ENCODE measurements at regions not wholly inside any gene's neighbourhood (a gene's known extent, or its start where the extent isn't known, plus 50 kb on each side); places are given as distances from the start of the nearest gene placed in this dataset.

DNA sequence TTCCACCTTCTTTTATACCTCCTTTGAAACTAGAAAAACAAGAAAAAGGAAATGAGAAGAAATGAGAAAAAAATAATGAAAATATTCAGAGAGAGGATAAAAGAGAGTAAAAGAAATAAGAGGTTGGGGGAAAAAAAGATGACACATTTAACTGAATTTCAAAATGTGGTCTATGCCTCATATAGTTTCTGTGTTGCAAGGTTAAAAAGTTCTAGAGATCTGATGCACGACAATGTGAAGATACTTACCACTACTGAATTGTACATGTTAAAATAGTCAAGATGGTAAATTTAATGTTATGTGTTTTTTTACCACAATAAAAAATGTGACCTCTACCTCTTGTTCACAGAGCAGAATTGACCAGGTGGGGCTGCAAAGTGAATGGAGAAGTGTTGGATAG lies 314.8 kb upstream of the OR4E1 start:
- Histone ChIP-seq H3K36me3 (ENCODE audit: insufficient read depth, low read length) (no peaks in the 10 kb centered on the region), H3K9me3 (ENCODE audit: low read depth, low read length) (no peaks in the 10 kb centered on the region), H3K4me2 (ENCODE audit: insufficient read depth, low read length) (no peak overlapping the region), H3K27ac (ENCODE audit: low read depth, low read length) (no peak overlapping the region), H3K4me1 (ENCODE audit: insufficient read depth, low read length) (no peaks in the 10 kb centered on the region), H2AFZ (ENCODE audit: low read length) (no peak overlapping the region), H3K79me2 (ENCODE audit: insufficient read depth, low read length) (no peaks in the 10 kb centered on the region), H4K20me1 (ENCODE audit: insufficient read depth, low read length) (no peaks in the 10 kb centered on the region), H3K27me3 (ENCODE audit: insufficient read depth, low read length) (no peaks in the 10 kb centered on the region), H3K4me3 (ENCODE audit: insufficient read depth, low read length) (no peak overlapping the region)
- DNase-seq (ENCODE audit: insufficient read length, low spot score, missing footprints): no peak
- TF ChIP-seq, protein P1, sequence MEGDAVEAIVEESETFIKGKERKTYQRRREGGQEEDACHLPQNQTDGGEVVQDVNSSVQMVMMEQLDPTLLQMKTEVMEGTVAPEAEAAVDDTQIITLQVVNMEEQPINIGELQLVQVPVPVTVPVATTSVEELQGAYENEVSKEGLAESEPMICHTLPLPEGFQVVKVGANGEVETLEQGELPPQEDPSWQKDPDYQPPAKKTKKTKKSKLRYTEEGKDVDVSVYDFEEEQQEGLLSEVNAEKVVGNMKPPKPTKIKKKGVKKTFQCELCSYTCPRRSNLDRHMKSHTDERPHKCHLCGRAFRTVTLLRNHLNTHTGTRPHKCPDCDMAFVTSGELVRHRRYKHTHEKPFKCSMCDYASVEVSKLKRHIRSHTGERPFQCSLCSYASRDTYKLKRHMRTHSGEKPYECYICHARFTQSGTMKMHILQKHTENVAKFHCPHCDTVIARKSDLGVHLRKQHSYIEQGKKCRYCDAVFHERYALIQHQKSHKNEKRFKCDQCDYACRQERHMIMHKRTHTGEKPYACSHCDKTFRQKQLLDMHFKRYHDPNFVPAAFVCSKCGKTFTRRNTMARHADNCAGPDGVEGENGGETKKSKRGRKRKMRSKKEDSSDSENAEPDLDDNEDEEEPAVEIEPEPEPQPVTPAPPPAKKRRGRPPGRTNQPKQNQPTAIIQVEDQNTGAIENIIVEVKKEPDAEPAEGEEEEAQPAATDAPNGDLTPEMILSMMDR (IDR thresholded peaks at IDR 0.05; ENCODE audit: extremely low read depth, low read depth, low read length): no peak

DNA sequence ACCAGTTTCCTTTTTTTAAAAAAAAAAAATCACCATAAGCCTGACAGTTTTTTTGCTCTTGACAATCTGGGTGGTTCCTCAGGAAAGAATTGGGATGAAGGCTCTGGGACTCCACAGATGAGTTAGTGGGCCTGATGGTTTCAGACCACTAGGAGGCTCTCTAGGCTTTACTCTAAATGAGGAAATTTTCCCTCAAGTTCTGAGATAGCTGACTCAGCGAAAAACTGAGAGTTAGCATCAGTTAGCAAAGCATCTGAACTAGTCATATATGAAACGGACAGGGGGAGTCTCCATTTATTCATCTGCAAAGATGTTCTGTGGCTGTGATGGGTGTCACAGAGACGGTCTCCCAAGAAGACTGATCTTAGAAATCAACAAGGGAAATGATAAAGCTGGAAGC lies 314.3 kb upstream of the OR4E1 start:
- Histone ChIP-seq H3K36me3 (ENCODE audit: insufficient read depth, low read length) (no peaks in the 10 kb centered on the region), H2AFZ (ENCODE audit: low read length) (no peak overlapping the region), H3K27me3 (ENCODE audit: insufficient read depth, low read length) (no peaks in the 10 kb centered on the region), H3K27ac (ENCODE audit: low read depth, low read length) (no peak overlapping the region), H3K9me3 (ENCODE audit: low read depth, low read length) (no peaks in the 10 kb centered on the region), H4K20me1 (ENCODE audit: insufficient read depth, low read length) (no peaks in the 10 kb centered on the region), H3K4me1 (ENCODE audit: insufficient read depth, low read length) (no peaks in the 10 kb centered on the region), H3K4me2 (ENCODE audit: insufficient read depth, low read length) (no peak overlapping the region), H3K79me2 (ENCODE audit: insufficient read depth, low read length) (no peaks in the 10 kb centered on the region), H3K4me3 (ENCODE audit: insufficient read depth, low read length) (no peak overlapping the region)
- no peak for DNase-seq (ENCODE audit: insufficient read length, low spot score, missing footprints)
- TF ChIP-seq, protein P1 (IDR thresholded peaks at IDR 0.05; ENCODE audit: extremely low read depth, low read depth, low read length): peak; percentile 33

DNA sequence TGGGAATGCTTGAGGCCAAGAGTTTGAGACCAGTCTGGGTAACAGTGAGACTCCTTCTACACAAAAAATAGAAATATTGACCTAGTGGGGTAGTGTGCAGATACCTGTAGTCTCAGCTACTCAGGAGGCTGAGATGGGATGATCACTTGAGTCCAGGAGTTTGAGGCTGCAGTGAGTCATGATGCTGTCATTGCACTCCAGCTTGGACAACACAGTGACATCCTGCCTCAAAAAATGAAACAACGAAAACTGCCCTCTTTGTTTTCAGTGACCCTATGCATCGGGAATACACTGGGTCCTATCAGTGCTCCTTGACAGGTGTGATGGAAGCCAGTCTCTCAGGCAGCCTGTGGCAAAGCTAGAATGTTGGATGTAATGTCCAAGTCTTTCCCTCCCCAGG lies 311.5 kb upstream of the OR4E1 start:
- Histone ChIP-seq H3K9me3 (ENCODE audit: low read depth, low read length) (no peaks in the 10 kb centered on the region), H3K27ac (ENCODE audit: low read depth, low read length) (no peak overlapping the region), H3K79me2 (ENCODE audit: insufficient read depth, low read length) (no peaks in the 10 kb centered on the region), H3K4me3 (ENCODE audit: insufficient read depth, low read length) (no peak overlapping the region), H3K4me2 (ENCODE audit: insufficient read depth, low read length) (no peak overlapping the region), H3K36me3 (ENCODE audit: insufficient read depth, low read length) (no peaks in the 10 kb centered on the region), H3K27me3 (ENCODE audit: insufficient read depth, low read length) (no peaks in the 10 kb centered on the region), H4K20me1 (ENCODE audit: insufficient read depth, low read length) (no peaks in the 10 kb centered on the region), H3K4me1 (ENCODE audit: insufficient read depth, low read length) (no peaks in the 10 kb centered on the region), H2AFZ (ENCODE audit: low read length) (no peak overlapping the region)
- no peak for DNase-seq (ENCODE audit: insufficient read length, low spot score, missing footprints)
- TF ChIP-seq, protein P1 (IDR thresholded peaks at IDR 0.05; ENCODE audit: extremely low read depth, low read depth, low read length): no peak

DNA sequence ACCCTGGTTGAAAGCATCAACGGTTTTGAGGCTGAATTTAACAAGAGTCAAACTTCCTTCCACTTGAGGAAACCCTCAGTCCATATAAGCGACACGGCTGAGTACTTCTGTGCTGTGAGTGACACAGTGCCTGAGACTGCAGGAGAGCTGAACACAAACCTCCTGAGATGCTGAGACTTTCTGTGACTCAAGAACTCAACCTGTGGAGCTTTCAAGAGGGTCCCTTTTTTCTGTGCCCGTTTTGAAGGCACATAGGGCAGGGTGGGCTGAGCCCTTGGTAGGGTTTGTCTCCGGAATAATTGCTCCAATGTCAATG lies 305.3 kb upstream of the OR4E1 start:
- Histone ChIP-seq H3K4me3 (ENCODE audit: insufficient read depth, low read length) (no peak overlapping the region), H2AFZ (ENCODE audit: low read length) (no peak overlapping the region), H3K4me2 (ENCODE audit: insufficient read depth, low read length) (no peak overlapping the region), H3K79me2 (ENCODE audit: insufficient read depth, low read length) (no peaks in the 10 kb centered on the region), H4K20me1 (ENCODE audit: insufficient read depth, low read length) (no peaks in the 10 kb centered on the region), H3K36me3 (ENCODE audit: insufficient read depth, low read length) (no peaks in the 10 kb centered on the region), H3K4me1 (ENCODE audit: insufficient read depth, low read length) (no peaks in the 10 kb centered on the region), H3K27ac (ENCODE audit: low read depth, low read length) (no peak overlapping the region), H3K9me3 (ENCODE audit: low read depth, low read length) (no peaks in the 10 kb centered on the region), H3K27me3 (ENCODE audit: insufficient read depth, low read length) (no peaks in the 10 kb centered on the region)
- no peak for DNase-seq (ENCODE audit: insufficient read length, low spot score, missing footprints)
- TF ChIP-seq, protein P1 (IDR thresholded peaks at IDR 0.05; ENCODE audit: extremely low read depth, low read depth, low read length): no peak

All from osteoblast (primary cell).